ENCODE measurements at regions not wholly inside any gene's neighbourhood (a gene's known extent, or its start where the extent isn't known, plus 50 kb on each side); places are given as distances from the start of the nearest gene placed in this dataset.
"Not testable (repeated sequence)": the region's sequence is repeated elsewhere in the genome, so short reads cannot be mapped to it uniquely, and the experiment has no call there.

GRCh38 chr15:92728266-92728665 lies 72.7 kb upstream of the FAM174B start:
- H3K4me1 ChIP-seq (replicated peaks in 1 of 2) = no peaks in the 10 kb centered on the region
- ATAC-seq (replicated peaks in 6 of 8) = no peak
- H3K4me3 ChIP-seq = no peak overlapping the region
- WGBS, 10 experiments = 42 to 100% (median 72%) methylated on average over 2 to 4 of the region's 4 CpGs; no CpG with 5 or more reads in 1 of the 10 experiments
- no peak overlapping the region for H3K27ac ChIP-seq
- in situ Hi-C loops (cut with MboI; ENCODE audit: low pct_unique_long_range_greater_than_20kb in 2 of 9, low sequenced_read_pairs in 9 of 9, unreplicated experiment in 9 of 9) = no loop called here

DNA sequence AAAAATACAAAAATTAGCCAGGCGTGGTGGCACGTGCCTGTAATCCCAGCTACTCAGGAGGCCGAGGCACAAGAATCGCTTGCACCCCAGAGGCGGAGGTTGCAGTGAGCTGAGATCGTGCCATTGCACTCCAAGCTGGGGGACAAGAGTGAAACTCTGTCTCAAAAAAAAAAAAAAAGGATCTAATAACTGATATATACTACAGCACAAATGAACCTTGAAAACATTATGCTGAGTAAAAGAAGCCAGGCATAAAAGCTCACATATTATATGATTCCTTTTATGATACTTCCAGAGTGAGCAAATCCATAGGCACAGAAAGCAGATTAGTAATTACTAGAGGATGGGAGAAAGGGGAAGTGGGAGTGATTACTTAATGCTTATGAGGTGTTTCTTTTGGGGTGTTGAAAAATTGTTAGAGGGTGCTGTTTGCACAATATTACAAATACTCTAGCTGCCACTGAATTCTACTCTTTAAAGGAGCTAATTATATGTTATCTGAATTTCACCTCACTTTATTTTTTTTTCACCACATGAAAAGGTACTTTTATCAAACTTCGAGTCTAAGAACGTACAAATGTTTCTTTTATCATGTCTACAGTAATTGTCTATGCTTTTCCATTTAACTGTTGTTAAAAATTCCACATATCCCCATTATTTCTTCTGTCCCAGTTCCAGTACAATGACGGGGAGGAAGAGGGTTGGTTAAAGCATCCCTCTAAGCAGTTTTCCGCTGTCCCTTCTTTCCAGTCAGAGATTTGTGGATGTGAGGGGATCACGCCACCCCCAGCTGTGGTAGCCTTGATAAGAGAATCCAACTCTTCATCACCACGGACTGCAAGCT lies 77.7 kb upstream of the FAM174B start:
- Histone ChIP-seq H3K4me1 (replicated peaks in 1 of 2) (peaks cover 0 to 3% of the 10 kb centered on the region in 2 donors), H3K4me3 (peak overlapping the region in 2 of 5 donors; percentile 23 to 30), H3K27ac (peak overlapping the region in 1 of 2 donors; percentile 65)
- no peak for ATAC-seq (replicated peaks in 6 of 8)
- 60 to 100% (median 88%) methylated on average over 1 to 10 of the region's 12 CpGs; no CpG with 5 or more reads in 1 of the 10 experiments for WGBS, 10 experiments
- in situ Hi-C loops (cut with MboI; ENCODE audit: low pct_unique_long_range_greater_than_20kb in 2 of 9, low sequenced_read_pairs in 9 of 9, unreplicated experiment in 9 of 9) = no loop called here

DNA sequence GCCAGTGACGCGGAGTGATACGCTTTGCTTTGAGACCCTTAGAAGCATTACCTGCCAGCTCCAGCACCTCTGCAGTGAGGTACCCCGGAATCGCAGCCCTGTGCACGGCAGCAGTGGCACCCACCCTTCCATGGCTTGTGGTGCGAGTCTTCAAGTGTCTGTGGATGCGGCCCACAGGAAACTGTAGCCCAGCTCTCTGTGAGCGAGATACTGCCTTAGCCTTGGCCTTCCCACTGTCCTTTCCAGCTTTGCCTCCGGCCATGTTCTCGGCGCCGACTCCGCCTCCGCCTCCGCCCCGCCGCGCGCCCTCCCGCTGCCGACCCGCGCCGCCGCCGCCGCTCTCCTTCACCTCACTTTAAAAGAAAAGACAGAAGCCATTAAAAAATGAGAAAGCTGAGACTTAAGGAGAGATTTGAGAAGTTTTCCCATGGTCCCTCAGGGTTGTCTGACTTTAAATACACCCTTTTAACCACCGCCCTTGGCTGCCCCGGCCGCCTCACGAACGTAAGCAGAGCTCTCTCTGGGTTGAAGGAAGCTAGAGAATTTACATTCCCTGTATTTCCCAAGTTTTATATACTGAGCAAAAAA lies 78.5 kb upstream of the FAM174B start:
- ATAC-seq (replicated peaks in 6 of 8) = peak; percentile 49 to 97 (median 74)
- Histone ChIP-seq H3K4me1 (replicated peaks in 1 of 2) (peaks cover 0 to 3% of the 10 kb centered on the region in 2 donors), H3K4me3 (peak overlapping the region; percentile 4 to 32 (median 23)), H3K27ac (peak overlapping the region in 1 of 2 donors; percentile 65)
- 0 to 90% (median 18%) methylated on average over 1 to 18 of the region's 33 CpGs; no CpG with 5 or more reads in 4 of the 10 experiments for WGBS, 10 experiments
- in situ Hi-C loops (cut with MboI; ENCODE audit: low pct_unique_long_range_greater_than_20kb in 2 of 9, low sequenced_read_pairs in 9 of 9, unreplicated experiment in 9 of 9) = no loop called here

- WGBS, 10 experiments = 0 to 100% (median 100%) methylated on average over 1 of the region's 4 CpGs; no CpG with 5 or more reads in 6 of the 10 experiments
- in situ Hi-C loops (cut with MboI; ENCODE audit: low pct_unique_long_range_greater_than_20kb in 2 of 9, low sequenced_read_pairs in 9 of 9, unreplicated experiment in 9 of 9) = not testable (repeated sequence)
Observed at GRCh38 chr15:92739246-92739645, 83.7 kb upstream of the FAM174B start.

GRCh38 chr15:92745845-92746271 lies 90.3 kb upstream of the FAM174B start:
- H3K4me3 ChIP-seq = no peak overlapping the region
- H3K27ac ChIP-seq = no peak overlapping the region
- no peaks in the 10 kb centered on the region for H3K4me1 ChIP-seq (replicated peaks in 1 of 2)
- 42 to 100% (median 75%) methylated on average over 1 to 4 of the region's 4 CpGs; no CpG with 5 or more reads in 1 of the 10 experiments for WGBS, 10 experiments
- no peak for ATAC-seq (replicated peaks in 6 of 8)
- in situ Hi-C loops (cut with MboI; ENCODE audit: low pct_unique_long_range_greater_than_20kb in 2 of 9, low sequenced_read_pairs in 9 of 9, unreplicated experiment in 9 of 9) = no loop called here

More at GRCh38 chr15:92739246-92739645, 83.7 kb upstream of the FAM174B start:
- not testable (repeated sequence) for H3K4me3 ChIP-seq; ATAC-seq (replicated peaks in 6 of 8); H3K27ac ChIP-seq; H3K4me1 ChIP-seq (replicated peaks in 1 of 2)

GRCh38 chr15:92747047-92747446 lies 91.5 kb upstream of the FAM174B start:
- H3K4me1 ChIP-seq (replicated peaks in 1 of 2) = no peaks in the 10 kb centered on the region
- no peak overlapping the region for H3K4me3 ChIP-seq
- in situ Hi-C loops (cut with MboI; ENCODE audit: low pct_unique_long_range_greater_than_20kb in 2 of 9, low sequenced_read_pairs in 9 of 9, unreplicated experiment in 9 of 9) = no loop called here
- WGBS, 10 experiments = 67 to 100% (median 93%) methylated on average over 1 to 3 of the region's 3 CpGs; no CpG with 5 or more reads in 3 of the 10 experiments
- ATAC-seq (replicated peaks in 6 of 8) = no peak
- H3K27ac ChIP-seq = no peak overlapping the region

DNA sequence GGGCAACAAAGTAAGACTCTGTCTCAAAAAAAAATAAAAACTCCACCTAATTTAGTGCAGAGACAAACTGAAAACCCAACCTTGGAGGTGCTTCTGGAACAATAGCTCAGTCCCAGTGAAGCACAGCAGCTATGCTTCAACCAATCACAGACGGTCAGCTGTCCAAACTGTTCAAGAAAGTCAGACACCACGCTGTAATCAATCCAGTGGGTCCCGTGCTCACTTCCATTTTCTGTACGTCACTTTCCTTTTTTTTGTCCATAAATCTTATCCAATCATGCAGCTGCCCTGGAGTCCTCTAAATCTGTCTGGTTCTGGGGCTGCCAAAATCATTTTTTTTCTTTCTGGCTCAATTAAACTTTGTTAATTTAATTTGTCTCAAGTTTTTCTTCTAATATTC lies 93.6 kb upstream of the FAM174B start:
- WGBS, 10 experiments = 28 to 87% (median 74%) methylated on average over 1 to 4 of the region's 4 CpGs; no CpG with 5 or more reads in 1 of the 10 experiments
- Histone ChIP-seq H3K4me3 (no peak overlapping the region), H3K4me1 (replicated peaks in 1 of 2) (no peaks in the 10 kb centered on the region), H3K27ac (no peak overlapping the region)
- peak in 2 of 8 experiments; percentile 32 to 40 for ATAC-seq (replicated peaks in 6 of 8)
- in situ Hi-C loops (cut with MboI; ENCODE audit: low pct_unique_long_range_greater_than_20kb in 2 of 9, low sequenced_read_pairs in 9 of 9, unreplicated experiment in 9 of 9) = no loop called here

DNA sequence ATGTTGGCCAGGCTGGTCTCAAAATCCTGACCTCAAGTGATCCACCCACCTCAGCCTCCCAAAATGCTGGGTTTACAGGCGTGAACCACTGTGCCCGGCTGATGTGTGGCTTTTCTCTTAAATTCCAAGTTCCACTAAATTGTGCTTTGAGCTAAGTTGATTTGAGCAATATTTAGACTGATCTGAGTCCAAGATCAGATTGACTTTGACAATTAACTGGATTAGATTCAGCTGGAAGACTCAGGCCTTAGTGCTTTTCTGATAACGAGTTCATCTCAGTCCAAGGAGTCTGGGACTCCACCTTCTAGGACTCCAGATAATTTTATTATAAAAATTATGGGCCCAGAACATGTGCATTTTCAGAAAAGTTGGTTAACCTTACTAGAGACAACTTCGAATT lies 94.4 kb upstream of the FAM174B start:
- Histone ChIP-seq H3K27ac (no peak overlapping the region), H3K4me1 (replicated peaks in 1 of 2) (no peaks in the 10 kb centered on the region), H3K4me3 (no peak overlapping the region)
- ATAC-seq (replicated peaks in 6 of 8) = no peak
- WGBS, 10 experiments = 0 to 90% (median 57%) methylated on average over 1 to 4 of the region's 4 CpGs; no CpG with 5 or more reads in 4 of the 10 experiments
- in situ Hi-C loops (cut with MboI; ENCODE audit: low pct_unique_long_range_greater_than_20kb in 2 of 9, low sequenced_read_pairs in 9 of 9, unreplicated experiment in 9 of 9) = no loop called here

DNA sequence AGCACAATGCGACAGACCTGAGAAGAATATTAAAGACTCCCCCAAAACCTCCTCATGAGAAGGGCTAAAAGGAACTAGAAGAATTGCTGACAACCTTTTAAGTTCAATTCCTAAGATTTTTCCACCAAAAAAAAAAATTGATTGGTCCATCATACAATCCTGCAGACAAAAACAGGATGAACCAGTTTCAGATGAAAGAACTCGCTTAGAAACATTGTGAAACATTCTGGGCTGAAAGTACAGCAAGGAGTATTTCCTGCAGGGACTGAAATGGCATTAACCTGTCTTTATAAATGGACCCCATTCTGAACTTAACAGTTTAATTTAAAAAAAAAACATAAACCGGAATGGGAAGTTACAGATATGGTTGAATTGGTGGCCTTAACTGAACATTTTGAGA lies 96.0 kb upstream of the FAM174B start:
- Histone ChIP-seq H3K4me1 (replicated peaks in 1 of 2) (no peaks in the 10 kb centered on the region), H3K27ac (no peak overlapping the region), H3K4me3 (no peak overlapping the region)
- 60 to 100% (median 89%) methylated on average over 1 to 3 of the region's 3 CpGs for WGBS, 10 experiments
- in situ Hi-C loops (cut with MboI; ENCODE audit: low pct_unique_long_range_greater_than_20kb in 2 of 9, low sequenced_read_pairs in 9 of 9, unreplicated experiment in 9 of 9) = no loop called here
- no peak for ATAC-seq (replicated peaks in 6 of 8)

DNA sequence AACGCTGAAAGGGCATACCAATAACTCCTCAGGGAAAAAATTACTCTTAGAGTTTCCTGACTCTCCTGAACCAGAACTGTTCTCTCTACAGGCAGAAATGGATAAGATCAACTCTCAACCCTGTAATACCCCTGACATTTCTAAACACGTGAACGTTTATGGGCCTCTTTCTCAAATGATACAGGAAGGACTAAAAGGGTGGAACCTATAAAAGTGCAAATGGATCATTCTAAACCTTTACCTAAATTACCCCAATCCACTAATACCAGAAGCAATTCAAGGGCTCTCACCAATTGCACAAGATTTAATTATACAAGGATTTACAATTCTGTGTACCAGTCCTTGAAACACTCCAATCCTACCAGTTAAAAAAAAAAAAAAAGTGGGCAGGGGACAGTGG lies 98.0 kb upstream of the FAM174B start:
- WGBS, 10 experiments = 24 to 100% (median 93%) methylated on average over 1 to 3 of the region's 3 CpGs; no CpG with 5 or more reads in 1 of the 10 experiments
- no peak for ATAC-seq (replicated peaks in 6 of 8)
- in situ Hi-C loops (cut with MboI; ENCODE audit: low pct_unique_long_range_greater_than_20kb in 2 of 9, low sequenced_read_pairs in 9 of 9, unreplicated experiment in 9 of 9) = no loop called here
- H3K4me1 ChIP-seq (replicated peaks in 1 of 2) = no peaks in the 10 kb centered on the region
- no peak overlapping the region for H3K4me3 ChIP-seq
- H3K27ac ChIP-seq = no peak overlapping the region

- H3K4me3 ChIP-seq = no peak overlapping the region
- WGBS, 10 experiments = 40 to 100% (median 87%) methylated on average over 1 to 3 of the region's 5 CpGs; no CpG with 5 or more reads in 4 of the 10 experiments
- in situ Hi-C loops (cut with MboI; ENCODE audit: low pct_unique_long_range_greater_than_20kb in 2 of 9, low sequenced_read_pairs in 9 of 9, unreplicated experiment in 9 of 9) = no loop called here
- H3K27ac ChIP-seq = no peak overlapping the region
- H3K4me1 ChIP-seq (replicated peaks in 1 of 2) = no peaks in the 10 kb centered on the region
- ATAC-seq (replicated peaks in 6 of 8) = no peak
Observed at GRCh38 chr15:92763459-92763858, 107.9 kb upstream of the FAM174B start.

GRCh38 chr15:92768131-92768530 lies 112.6 kb upstream of the FAM174B start:
- H3K27ac ChIP-seq; H3K4me3 ChIP-seq; in situ Hi-C loops (cut with MboI; ENCODE audit: low pct_unique_long_range_greater_than_20kb in 2 of 9, low sequenced_read_pairs in 9 of 9, unreplicated experiment in 9 of 9); H3K4me1 ChIP-seq (replicated peaks in 1 of 2); ATAC-seq (replicated peaks in 6 of 8): not testable (repeated sequence)
- WGBS, 10 experiments = no CpG with 5 or more reads among the region's 35 CpGs

- in situ Hi-C loops (cut with MboI; ENCODE audit: low pct_unique_long_range_greater_than_20kb in 2 of 9, low sequenced_read_pairs in 9 of 9, unreplicated experiment in 9 of 9) = no loop called here
- ATAC-seq (replicated peaks in 6 of 8) = no peak
- H3K27ac ChIP-seq = no peak overlapping the region
- 40 to 88% (median 65%) methylated on average over 1 to 3 of the region's 3 CpGs; no CpG with 5 or more reads in 4 of the 10 experiments for WGBS, 10 experiments
- no peak overlapping the region for H3K4me3 ChIP-seq
- no peaks in the 10 kb centered on the region for H3K4me1 ChIP-seq (replicated peaks in 1 of 2)
Observed at GRCh38 chr15:92770641-92771040, 115.1 kb upstream of the FAM174B start.

Data from motor neuron (in vitro differentiated cells).